T-helper 1 cell treated with Interleukin-12 subunit alpha and Interleukin-12 subunit beta and Interleukin-4 antibody, amounts not matched to agents 30 ng/mL and 1 ng/mL, for 36 hours (primary cell): ENCODE measurements at regions not wholly inside any gene's neighbourhood (a gene's known extent, or its start where the extent isn't known, plus 50 kb on each side); places are given as distances from the start of the nearest gene placed in this dataset.

Experiments
- intact Hi-C: fragments of 100-400 bp; cut with micrococcal nuclease; formaldehyde crosslinking; loops from one replicate; pipeline ENCODE4 v1.15.1; 2024

- intact Hi-C loops = no loop called here
Observed at GRCh38 chr12:31869972-31870371, 89.2 kb upstream of the RESF1 start.

- intact Hi-C loops = no loop called here
Observed at GRCh38 chr12:31868965-31869364, 90.2 kb upstream of the RESF1 start.

GRCh38 chr12:31867292-31867691 lies 91.9 kb upstream of the RESF1 start:
- intact Hi-C loops = no loop called here

DNA sequence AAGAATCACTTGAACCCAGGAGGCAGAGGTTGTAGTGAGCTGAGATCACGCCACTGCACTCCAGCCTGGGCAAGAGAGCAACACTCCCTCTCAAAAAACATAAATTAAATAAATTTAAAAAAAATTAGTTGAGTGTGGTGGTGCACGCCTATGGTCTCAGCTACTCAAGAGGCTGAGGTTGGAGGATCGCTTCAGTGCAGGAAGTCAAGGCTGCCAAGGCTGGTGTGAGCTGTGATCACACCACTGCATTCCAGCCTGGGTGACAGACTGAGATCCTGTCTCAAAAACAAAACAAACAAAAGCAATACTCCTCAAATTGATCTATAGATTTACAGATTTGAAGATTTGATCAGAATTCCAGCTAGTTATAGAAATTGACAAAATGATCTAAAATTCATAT lies 92.7 kb upstream of the RESF1 start:
- intact Hi-C loops = no loop called here

GRCh38 chr12:31865023-31865422 lies 94.2 kb upstream of the RESF1 start:
- intact Hi-C loops = no loop called here

- intact Hi-C loops = no loop called here
Observed at GRCh38 chr12:31861360-31861759, 97.9 kb upstream of the RESF1 start.

DNA sequence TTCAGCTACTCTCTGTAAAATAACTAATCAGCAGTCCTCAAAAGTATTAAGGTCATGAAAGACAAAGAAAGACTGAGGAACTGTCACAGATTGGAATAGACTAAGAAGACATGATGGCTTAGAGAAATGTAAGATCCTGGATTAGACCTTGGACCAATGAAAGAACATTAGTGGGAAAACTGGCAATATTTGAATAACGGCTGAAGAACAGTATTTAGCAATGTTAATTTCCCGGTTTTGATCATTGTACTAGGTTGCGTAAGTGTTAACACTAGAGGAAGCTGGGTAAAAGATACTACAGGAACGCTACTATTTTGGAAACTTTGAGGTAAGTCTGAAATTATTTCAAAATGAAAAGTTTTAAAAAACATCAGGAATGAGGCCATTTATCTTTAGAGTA lies 98.8 kb upstream of the RESF1 start:
- intact Hi-C loops = no loop called here

DNA sequence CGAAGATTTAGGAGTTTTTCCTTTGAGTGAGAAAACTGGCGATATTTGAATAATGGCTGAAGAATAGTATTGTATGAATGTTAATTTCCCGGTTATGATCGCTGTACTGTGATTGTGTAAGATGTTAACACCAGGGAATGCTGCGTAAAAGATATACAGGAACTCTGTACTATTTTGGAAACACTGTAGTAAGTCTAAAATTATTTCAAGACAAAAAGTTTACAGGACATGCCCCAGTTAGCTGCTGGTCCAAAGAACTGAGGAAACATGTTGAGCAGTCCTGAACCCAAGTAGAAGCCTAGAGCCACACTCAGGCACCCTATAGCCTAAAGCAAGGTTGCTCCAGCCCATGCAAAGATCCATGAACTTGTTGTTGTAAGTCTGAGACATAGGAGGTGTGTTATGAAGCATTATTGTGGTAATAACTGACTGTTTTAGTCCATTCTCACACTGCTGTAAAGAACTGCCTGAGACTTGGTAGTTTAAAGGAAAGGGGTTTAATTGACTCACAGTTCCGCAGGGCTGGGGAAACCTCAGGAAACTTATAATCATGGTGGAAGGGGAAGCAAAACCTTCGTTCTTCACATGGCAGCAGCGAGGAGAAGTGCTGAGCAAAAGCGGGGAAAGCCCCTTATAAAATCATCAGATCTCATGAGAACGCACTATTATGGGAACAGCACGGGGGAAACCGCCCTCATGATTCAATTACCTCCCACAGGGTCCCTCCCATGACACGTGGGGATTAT lies 99.8 kb upstream of the RESF1 start:
- intact Hi-C loops = no loop called here

GRCh38 chr12:31855427-31855826 lies 103.8 kb upstream of the RESF1 start:
- intact Hi-C loops = no loop called here

GRCh38 chr12:31853977-31854376 lies 105.2 kb upstream of the RESF1 start:
- intact Hi-C loops = no loop called here

DNA sequence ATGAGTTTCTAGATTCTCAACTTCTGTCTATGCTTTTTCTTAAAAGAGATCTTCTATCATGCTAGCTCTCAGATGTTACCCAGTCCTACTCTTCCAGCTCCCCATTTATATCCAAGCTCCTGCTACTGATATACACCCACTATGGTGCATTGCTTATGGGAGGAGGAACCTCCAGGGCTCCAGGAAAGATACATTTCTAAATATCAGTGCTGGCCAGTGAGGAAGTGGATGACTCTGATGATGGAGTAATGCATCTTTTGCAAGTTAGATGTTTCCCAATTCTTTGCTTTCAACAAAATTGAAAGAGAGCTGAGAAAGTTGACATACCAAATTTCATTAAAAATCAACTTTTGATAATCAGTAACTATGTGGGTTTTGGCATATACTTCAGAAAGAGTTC lies 105.7 kb upstream of the RESF1 start:
- intact Hi-C loops = no loop called here

DNA sequence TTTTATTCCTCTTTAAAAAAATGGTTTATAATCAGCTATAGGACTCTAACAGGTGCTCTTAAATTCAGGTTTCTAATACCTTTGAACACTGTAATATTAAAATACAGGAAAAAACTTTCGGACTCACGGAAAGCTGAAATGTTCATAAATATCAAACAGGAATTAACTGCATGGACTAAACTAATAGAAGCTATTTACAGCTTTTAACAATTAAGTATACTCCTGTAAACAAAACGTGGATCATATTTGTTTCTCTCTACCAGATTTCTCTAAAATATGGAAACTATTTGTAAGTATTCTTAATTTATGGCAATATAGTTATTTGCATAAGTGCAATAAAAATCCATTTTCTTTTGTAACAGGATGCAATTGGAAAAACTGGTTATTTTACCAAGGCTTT lies 108.9 kb upstream of the RESF1 start:
- intact Hi-C loops = no loop called here

GRCh38 chr12:31849090-31849687 lies 110.0 kb upstream of the RESF1 start:
- intact Hi-C loops = no loop called here

GRCh38 chr12:31846405-31846804 lies 112.8 kb upstream of the RESF1 start:
- intact Hi-C loops = no loop called here

DNA sequence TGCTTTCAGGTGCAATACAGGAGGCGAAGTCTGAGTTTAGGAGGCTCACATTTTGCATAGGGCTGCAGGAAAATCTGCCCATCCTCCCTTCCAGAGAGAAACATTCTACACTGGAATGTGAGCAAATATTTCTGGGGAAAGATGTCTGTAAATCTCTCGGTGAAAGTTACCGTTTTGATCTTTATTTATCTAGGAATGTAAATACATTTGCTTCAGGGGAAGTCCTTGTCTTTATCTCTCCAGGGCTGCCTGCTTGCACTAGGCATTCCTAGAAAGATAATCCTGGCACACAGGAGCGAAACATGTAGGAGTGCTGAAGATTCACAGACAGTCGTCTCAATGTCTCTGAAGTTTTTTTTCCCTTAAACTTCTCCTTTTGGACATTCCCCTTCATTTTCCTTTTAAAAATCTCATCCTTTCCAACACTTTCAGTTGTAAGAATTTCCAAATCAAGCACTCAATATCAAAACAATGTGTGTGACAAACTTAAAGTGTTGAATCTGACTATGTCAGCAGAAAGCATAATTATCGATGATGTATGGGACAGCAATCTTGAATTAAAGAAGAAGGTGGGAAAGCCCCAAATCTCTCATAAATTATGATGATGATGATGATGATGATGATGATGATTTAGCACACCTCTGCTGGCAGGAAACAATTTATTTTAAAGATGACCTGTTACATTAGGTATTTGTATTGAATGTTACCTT lies 113.4 kb upstream of the RESF1 start:
- intact Hi-C loops = no loop called here

DNA sequence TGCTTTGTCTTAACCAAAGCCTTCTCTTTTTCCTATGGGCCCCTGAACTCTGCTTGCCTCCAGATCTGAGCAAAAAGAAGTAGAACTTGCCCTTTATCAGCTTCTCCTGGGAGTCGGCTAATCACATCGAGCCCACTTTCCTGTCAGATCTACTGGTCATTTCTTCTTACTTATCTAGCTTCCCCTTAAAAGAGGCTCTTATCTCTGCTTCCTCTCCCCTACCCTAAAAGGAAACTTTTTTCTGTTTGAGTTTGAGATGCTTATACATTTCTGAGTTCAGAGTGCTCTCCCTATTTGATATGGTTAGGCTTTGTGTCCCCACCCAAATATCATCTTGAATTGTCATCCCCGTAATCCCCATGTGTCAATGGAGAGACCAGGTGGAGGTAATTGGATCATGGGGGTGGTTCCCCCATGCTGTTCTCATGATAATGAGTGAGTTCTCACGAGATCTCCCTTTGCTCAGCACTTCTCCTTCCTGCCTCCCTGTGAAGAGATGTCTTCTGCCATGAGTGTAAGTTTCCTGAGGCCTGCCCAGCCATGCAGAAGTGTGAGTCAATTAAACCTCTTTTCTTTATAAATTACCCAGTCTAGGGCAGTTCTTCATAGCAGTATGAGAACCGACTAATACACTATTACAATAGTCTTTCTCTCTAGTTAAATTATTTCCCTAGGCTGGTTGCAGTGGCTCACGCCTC lies 114.7 kb upstream of the AMN1 start:
- intact Hi-C loops = no loop called here

DNA sequence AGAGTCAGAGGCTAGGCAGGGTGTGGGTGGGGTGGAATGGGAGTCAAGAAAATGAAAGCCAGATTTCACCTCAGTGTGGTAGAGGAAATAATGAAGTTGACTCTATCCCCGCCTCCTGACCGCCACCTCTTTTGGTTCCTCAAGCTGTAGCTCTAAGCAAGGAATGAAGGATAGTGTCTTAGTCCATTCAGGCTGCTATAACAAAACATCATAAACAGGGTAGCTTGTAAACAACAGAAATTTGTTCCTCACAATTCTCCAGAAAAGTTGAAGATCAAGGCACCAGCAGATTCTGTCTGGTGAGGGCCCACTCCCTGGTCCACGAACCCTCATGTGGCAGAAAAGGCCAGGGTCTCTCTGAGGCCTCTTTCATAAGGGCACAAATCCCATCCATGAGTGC lies 109.1 kb upstream of the AMN1 start:
- intact Hi-C loops = loop anchor here (10.0 kb wide), 1 partner anchor 57 kb away; no protein-coding TSS in a partner anchor

- intact Hi-C loops = loop anchor here (10.0 kb wide), 1 partner anchor 59 kb away; no protein-coding TSS in a partner anchor
Observed at GRCh38 chr12:31835276-31835882, 106.6 kb upstream of the AMN1 start.

DNA sequence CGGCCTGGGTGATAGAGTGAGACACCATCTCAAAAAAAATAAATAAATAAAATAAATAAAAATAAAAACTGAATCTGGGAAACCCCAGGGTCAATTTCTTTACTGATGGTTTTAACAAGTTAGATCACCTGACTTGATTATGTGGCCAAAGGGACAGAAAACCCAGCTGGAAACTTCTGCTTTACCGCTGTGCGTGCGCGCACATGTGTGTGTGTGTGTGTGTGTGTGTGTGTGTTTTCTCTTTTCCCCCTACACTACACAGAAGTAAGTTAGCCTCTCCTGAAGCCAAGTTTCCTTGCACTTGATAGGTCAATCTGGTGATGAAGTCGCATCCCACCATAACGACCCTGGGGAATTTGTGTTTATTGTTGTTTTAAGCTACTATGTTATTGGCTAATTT lies 105.3 kb upstream of the AMN1 start:
- intact Hi-C loops = loop anchor here (10.0 kb wide), 1 partner anchor 61 kb away; no protein-coding TSS in a partner anchor

- intact Hi-C loops = loop anchor here (10.0 kb wide), 1 partner anchor 62 kb away; no protein-coding TSS in a partner anchor
Observed at GRCh38 chr12:31832740-31833729, 104.2 kb upstream of the AMN1 start.
